HEK293 (cell line): ENCODE measurements at regions not wholly inside any gene's neighbourhood (a gene's known extent, or its start where the extent isn't known, plus 50 kb on each side); places are given as distances from the start of the nearest gene placed in this dataset.

Experiments
- CTCF ChIP-seq: fragments of 450-650 bp; formaldehyde crosslinking; IDR thresholded peaks from 2 replicates; pipeline ENCODE4 v1.5.1; 2016; ENCODE audit warnings: missing biosample characterization, missing genetic modification characterization
- PRDM1 ChIP-seq: fragments of 450-650 bp; formaldehyde crosslinking; IDR thresholded peaks from 2 replicates; pipeline ENCODE4; 2016; ENCODE audit warnings: missing biosample characterization, missing genetic modification characterization
- ZNF132 ChIP-seq: fragments of 450-650 bp; formaldehyde crosslinking; IDR thresholded peaks from 2 replicates; pipeline ENCODE4 v1.5.1; 2017; ENCODE audit warnings: missing biosample characterization, missing genetic modification characterization, borderline replicate concordance
- ZNF274 ChIP-seq, 2 experiments: fragments of 200-500 bp in 1 of 2; fragments of 450-650 bp in 1 of 2; sonication (Bioruptor generic) in 1 of 2; formaldehyde crosslinking in 1 of 2; IDR thresholded peaks; 2 replicates each; pipeline versions ENCODE4 v1.5.1 to v1.6.1; 2014 to 2016; ENCODE audit warnings: borderline replicate concordance in 1 of 2, inconsistent platforms in 1 of 2, low read length in 1 of 2, missing biosample characterization in 1 of 2, missing genetic modification characterization in 1 of 2
- ZNF350 ChIP-seq: fragments of 450-650 bp; formaldehyde crosslinking; IDR thresholded peaks from 2 replicates; pipeline ENCODE4 v1.5.0; 2017; ENCODE audit warnings: missing biosample characterization, mild to moderate bottlenecking, missing genetic modification characterization
- ZNF514 ChIP-seq: fragments of 450-650 bp; formaldehyde crosslinking; IDR thresholded peaks from 2 replicates; pipeline ENCODE4 v1.5.1; 2016; ENCODE audit warnings: missing biosample characterization, missing genetic modification characterization

GRCh38 chr6:113220832-113221231 lies 636.3 kb upstream of the MARCKS start:
- TF ChIP-seq PRDM1 (tag by site-specific recombination), result no peak
- TF ChIP-seq CTCF (tag by site-specific recombination), result no peak
- TF ChIP-seq ZNF514 (tag by site-specific recombination), result no peak
- TF ChIP-seq ZNF132 (tag by site-specific recombination), result no peak
- TF ChIP-seq ZNF274 (IDR thresholded peaks at IDR 0.05; ENCODE audit: low read length), result no peak
- TF ChIP-seq ZNF274 (tag by site-specific recombination; IDR thresholded peaks at IDR 0.05; ENCODE audit: borderline replicate concordance), result no peak
- no peak for TF ChIP-seq ZNF350 (tag by site-specific recombination)
